Keratinocyte (primary cell): ENCODE measurements at regions not wholly inside any gene's neighbourhood (a gene's known extent, or its start where the extent isn't known, plus 50 kb on each side); places are given as distances from the start of the nearest gene placed in this dataset.

Experiments used
- DNase-seq: peaks from one replicate; pipeline ENCODE4 v3.0.0-alpha.2; 2011; ENCODE audit warnings: low read depth, missing footprints, low spot score
- FAIRE-seq: peaks from 2 replicates; lab custom pipeline; 2011; peaks lifted over from hg19 to GRCh38; lab: Jason Lieb, UNC
- H2AFZ ChIP-seq: 2 replicates; pipeline ENCODE4 v1.6.0; 2012; ENCODE audit warnings: low read length, control low read depth, inconsistent platforms; ENCODE audit not compliant: control insufficient read depth
- H3K27ac ChIP-seq: 2 replicates; pipeline ENCODE4 v1.5.1; 2011; ENCODE audit warnings: low read length; ENCODE audit not compliant: control insufficient read depth, insufficient read depth
- H3K27me3 ChIP-seq: 3 replicates; pipeline ENCODE4 v1.6.0; 2011; ENCODE audit warnings: low read length; ENCODE audit not compliant: control insufficient read depth, insufficient read depth; ENCODE audit errors: extremely low read depth
- H3K36me3 ChIP-seq, 2 experiments: 2 replicates in 1 of 2; 3 replicates in 1 of 2; pipeline ENCODE4 v1.5.1; 2011; ENCODE audit warnings: low read length in 2 of 2, mild to moderate bottlenecking in 1 of 2; ENCODE audit not compliant: control insufficient read depth in 2 of 2, insufficient read depth in 2 of 2; ENCODE audit errors: extremely low read depth in 1 of 2
- H3K4me1 ChIP-seq: 3 replicates; pipeline ENCODE4 v1.5.1; 2011; ENCODE audit warnings: low read length; ENCODE audit not compliant: control insufficient read depth, insufficient read depth; ENCODE audit errors: extremely low read depth
- H3K4me2 ChIP-seq: 3 replicates; pipeline ENCODE4 v1.6.0; 2011; ENCODE audit warnings: low read depth, low read length; ENCODE audit not compliant: control insufficient read depth, insufficient read depth; ENCODE audit errors: extremely low read depth
- H3K4me3 ChIP-seq, 3 experiments: fragments of 200-600 bp in 1 of 3; sonication (generic) in 1 of 3; 2 replicates in 2 of 3; 3 replicates in 1 of 3; pipeline ENCODE4 v1.5.1; 2011 to 2016; ENCODE audit warnings: low read length in 3 of 3, mild to moderate bottlenecking in 3 of 3, control low read depth in 2 of 3, inconsistent platforms in 1 of 3, low read depth in 1 of 3, mixed read lengths in 1 of 3, mixed run types in 1 of 3, moderate library complexity in 1 of 3; ENCODE audit not compliant: control insufficient read depth in 2 of 3, insufficient read depth in 2 of 3; ENCODE audit errors: extremely low read depth in 1 of 3
- H3K79me2 ChIP-seq: 2 replicates; pipeline ENCODE4 v1.6.0; 2012; ENCODE audit warnings: low read length; ENCODE audit not compliant: control insufficient read depth, insufficient read depth
- H3K9ac ChIP-seq: 3 replicates; pipeline ENCODE4 v1.6.0; 2011; ENCODE audit warnings: low read length; ENCODE audit not compliant: control insufficient read depth, insufficient read depth; ENCODE audit errors: extremely low read depth
- H3K9me1 ChIP-seq: 3 replicates; pipeline ENCODE4 v1.6.0; 2011; ENCODE audit warnings: low read length; ENCODE audit not compliant: control insufficient read depth, insufficient read depth; ENCODE audit errors: extremely low read depth
- H3K9me3 ChIP-seq: 2 replicates; pipeline ENCODE4 v1.5.1; 2012; ENCODE audit warnings: low read depth, low read length; ENCODE audit not compliant: control insufficient read depth
- H4K20me1 ChIP-seq: 3 replicates; pipeline ENCODE4 v1.6.0; 2011; ENCODE audit warnings: low read length; ENCODE audit not compliant: control insufficient read depth, insufficient read depth; ENCODE audit errors: extremely low read depth
- EZH2 ChIP-seq: IDR thresholded peaks from one replicate; pipeline ENCODE4 v1.6.1; 2012; ENCODE audit warnings: inconsistent platforms, mild to moderate bottlenecking, low read length, moderate library complexity
- dilution Hi-C: fragments of 300-500 bp; cut with MboI; formaldehyde crosslinking; loops from one replicate; pipeline ENCODE4 v1.7.0; 2020; ENCODE audit warnings: low sequenced_read_pairs; ENCODE audit not compliant: extremely low pct_ligation_motif_present
- TF ChIP-seq, protein P1 (sequence below), 3 experiments: IDR thresholded peaks in 1 of 3; conservative IDR thresholded peaks in 1 of 3; optimal IDR thresholded peaks in 1 of 3; 2 replicates in 2 of 3; 3 replicates in 1 of 3; pipeline versions ENCODE3 to v1.5.1; 2011; ENCODE audit warnings: low read length in 3 of 3, mild to moderate bottlenecking in 3 of 3, moderate library complexity in 2 of 3, control low read depth in 1 of 3, inconsistent platforms in 1 of 3; ENCODE audit not compliant: insufficient read depth in 2 of 3; ENCODE audit errors: extremely low read depth in 1 of 3

DNA sequence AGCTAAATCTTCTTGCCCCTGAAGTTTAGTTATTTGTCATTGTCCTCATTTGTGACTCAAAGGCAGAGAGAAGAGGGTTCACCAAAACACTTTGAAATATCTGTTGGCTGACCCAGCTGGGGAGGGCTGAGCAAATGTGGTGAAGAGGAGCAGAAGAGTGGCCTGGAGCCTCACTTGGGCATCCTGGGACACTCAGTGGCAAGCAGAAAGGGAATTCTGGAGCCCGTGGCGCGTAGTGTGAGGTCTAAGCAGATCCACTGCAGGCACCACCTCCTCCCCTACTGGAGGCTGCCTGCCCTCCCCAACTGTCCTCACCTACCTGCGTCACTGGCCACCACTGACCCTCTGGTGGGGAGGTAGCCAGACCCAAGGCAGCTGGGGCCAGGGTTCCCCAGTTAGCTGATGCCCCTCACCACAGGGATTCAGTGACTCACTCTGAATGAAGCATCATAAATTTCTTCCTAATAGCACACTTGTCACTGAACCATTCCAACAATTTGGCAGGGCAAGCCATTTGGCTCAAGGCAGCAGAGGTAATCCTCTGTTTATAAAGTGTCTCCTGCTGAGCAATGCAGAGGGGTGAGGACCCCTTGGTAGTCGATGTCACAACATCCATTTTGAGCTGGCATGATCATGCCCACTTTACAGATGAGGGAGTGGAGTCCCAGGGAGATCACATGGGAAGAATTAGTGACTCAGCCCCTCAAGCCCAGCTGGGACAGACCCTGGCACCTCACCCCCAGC is 80.3 kb downstream of the NENF start:
- H3K27me3 ChIP-seq = peaks cover 29% of the 10 kb centered on the region
- DNase-seq = no peak

DNA sequence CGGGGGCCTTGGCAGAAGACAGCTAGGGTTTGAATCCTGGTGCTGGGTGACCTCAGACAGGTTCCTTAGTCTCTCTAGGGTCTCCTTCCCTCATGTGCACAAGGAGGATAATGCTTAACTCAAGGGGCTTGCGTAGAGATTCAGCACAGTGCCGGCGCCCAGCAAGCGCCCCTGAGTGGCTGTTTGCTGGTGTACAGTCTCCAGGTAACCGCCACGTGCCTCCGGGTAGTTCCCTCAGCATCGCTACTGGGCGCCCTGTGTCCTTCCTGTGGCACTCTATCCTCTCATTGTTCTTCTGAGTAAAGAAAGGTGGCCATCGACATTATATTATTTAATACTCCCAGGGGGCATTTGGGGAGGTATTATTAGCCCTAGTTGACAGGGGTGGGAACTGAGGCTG is 80.9 kb downstream of the NENF start:
- no peak overlapping the region for H2AFZ ChIP-seq
- peaks cover 29% of the 10 kb centered on the region for H3K27me3 ChIP-seq
- no peaks in the 10 kb centered on the region for H3K36me3 ChIP-seq
- dilution Hi-C loops = no loop called here
- H3K27ac ChIP-seq = no peak overlapping the region
- H3K4me3 ChIP-seq = no peak overlapping the region
- TF ChIP-seq, protein P1, sequence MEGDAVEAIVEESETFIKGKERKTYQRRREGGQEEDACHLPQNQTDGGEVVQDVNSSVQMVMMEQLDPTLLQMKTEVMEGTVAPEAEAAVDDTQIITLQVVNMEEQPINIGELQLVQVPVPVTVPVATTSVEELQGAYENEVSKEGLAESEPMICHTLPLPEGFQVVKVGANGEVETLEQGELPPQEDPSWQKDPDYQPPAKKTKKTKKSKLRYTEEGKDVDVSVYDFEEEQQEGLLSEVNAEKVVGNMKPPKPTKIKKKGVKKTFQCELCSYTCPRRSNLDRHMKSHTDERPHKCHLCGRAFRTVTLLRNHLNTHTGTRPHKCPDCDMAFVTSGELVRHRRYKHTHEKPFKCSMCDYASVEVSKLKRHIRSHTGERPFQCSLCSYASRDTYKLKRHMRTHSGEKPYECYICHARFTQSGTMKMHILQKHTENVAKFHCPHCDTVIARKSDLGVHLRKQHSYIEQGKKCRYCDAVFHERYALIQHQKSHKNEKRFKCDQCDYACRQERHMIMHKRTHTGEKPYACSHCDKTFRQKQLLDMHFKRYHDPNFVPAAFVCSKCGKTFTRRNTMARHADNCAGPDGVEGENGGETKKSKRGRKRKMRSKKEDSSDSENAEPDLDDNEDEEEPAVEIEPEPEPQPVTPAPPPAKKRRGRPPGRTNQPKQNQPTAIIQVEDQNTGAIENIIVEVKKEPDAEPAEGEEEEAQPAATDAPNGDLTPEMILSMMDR (optimal IDR thresholded peaks at IDR 0.05 in 1 of 3, IDR thresholded peaks at IDR 0.05 in 1 of 3, conservative IDR thresholded peaks at IDR 0.05 in 1 of 3; ENCODE audit: extremely low read depth in 1 of 3, insufficient read depth in 2 of 3, low read length in 3 of 3) = no peak
- no peak for FAIRE-seq
- no peaks in the 10 kb centered on the region for H3K79me2 ChIP-seq
- H3K9me1 ChIP-seq = no peaks in the 10 kb centered on the region
- no peaks in the 10 kb centered on the region for H4K20me1 ChIP-seq
- no peaks in the 10 kb centered on the region for H3K4me1 ChIP-seq
- no peak overlapping the region for H3K9ac ChIP-seq
- no peak overlapping the region for H3K4me2 ChIP-seq
- H3K9me3 ChIP-seq = no peaks in the 10 kb centered on the region
- no peak for DNase-seq

More for the DNA sequence above, 80.3 kb downstream of the NENF start:
- Histone ChIP-seq H3K4me2 (no peak overlapping the region), H3K4me1 (no peaks in the 10 kb centered on the region), H3K9me1 (no peaks in the 10 kb centered on the region), H3K9me3 (no peaks in the 10 kb centered on the region), H3K9ac (no peak overlapping the region), H3K27ac (no peak overlapping the region), H4K20me1 (no peaks in the 10 kb centered on the region), H2AFZ (no peak overlapping the region), H3K4me3 (no peak overlapping the region), H3K79me2 (no peaks in the 10 kb centered on the region), H3K36me3 (no peaks in the 10 kb centered on the region)
- no peak for TF ChIP-seq EZH2
- TF ChIP-seq, protein P1 (optimal IDR thresholded peaks at IDR 0.05 in 1 of 3, IDR thresholded peaks at IDR 0.05 in 1 of 3, conservative IDR thresholded peaks at IDR 0.05 in 1 of 3; ENCODE audit: extremely low read depth in 1 of 3, insufficient read depth in 2 of 3, low read length in 3 of 3) = no peak
- FAIRE-seq = no peak
- dilution Hi-C loops = no loop called here
